ENCODE measurements at regions not wholly inside any gene's neighbourhood (a gene's known extent, or its start where the extent isn't known, plus 50 kb on each side); places are given as distances from the start of the nearest gene placed in this dataset.

DNA sequence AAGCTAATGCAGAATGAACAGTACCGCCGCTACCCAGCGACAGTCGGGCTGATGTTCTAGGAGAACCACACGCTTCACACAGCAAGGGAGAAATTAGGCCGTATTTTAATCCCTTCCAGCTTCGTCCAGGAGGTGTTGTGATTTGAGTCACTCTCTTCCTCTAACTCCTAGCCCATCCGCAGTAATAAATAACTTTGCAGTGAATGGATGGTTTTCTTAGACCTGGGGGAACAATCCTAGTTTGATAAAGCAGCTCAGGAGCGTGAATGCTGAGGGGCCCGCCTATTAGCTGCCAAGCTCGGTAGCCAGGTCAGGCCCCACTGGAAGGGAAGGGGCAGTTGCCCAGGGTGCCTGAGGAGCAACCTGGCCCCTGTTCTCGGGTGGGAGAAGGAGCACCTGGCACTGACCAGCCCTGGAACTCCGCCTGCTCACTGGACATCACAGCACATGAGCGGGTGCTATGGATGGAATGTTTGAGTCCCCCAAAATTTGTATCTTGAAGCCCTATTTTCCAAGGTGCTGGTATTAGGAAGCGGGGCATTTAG lies 146.0 kb upstream of the AFDN start:
- Histone ChIP-seq H3K27ac (no peak overlapping the region), H3K4me3 (no peak overlapping the region)
- no peak for DNase-seq (ENCODE audit: low spot score)
- TF ChIP-seq CTCF (IDR thresholded peaks at IDR 0.05): no peak

DNA sequence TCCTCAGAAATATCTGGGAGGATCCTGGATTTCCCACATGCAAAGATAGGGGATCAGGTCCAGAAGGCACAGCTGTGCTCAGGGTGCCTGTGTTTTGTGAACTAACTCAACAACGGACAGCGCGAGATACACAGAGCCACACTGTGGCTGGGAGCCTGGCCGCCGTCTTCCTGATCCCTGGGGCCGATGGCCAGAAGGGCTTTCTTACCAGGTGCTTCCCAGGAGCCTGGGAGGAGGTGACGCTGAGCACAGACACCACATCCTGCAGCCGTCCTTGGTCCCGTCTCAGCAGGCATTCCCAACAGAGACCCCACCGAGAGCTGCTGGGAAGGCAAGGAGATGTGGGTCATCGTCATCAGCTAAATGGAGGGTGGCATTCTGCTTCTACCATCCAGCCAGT lies 144.6 kb upstream of the AFDN start:
- DNase-seq (ENCODE audit: low spot score): no peak
- TF ChIP-seq CTCF (IDR thresholded peaks at IDR 0.05): no peak
- no peak overlapping the region for H3K4me3 ChIP-seq

GRCh38 chr6:167682546-167683027 lies 144.1 kb upstream of the AFDN start:
- no peak for DNase-seq (ENCODE audit: low spot score)
- Histone ChIP-seq H3K4me3 (no peak overlapping the region), H3K27ac (peak overlapping the region in 1 of 2 donors; percentile 52)
- no peak for TF ChIP-seq CTCF (IDR thresholded peaks at IDR 0.05)

More for the DNA sequence above, 144.6 kb upstream of the AFDN start:
- peak overlapping the region in 1 of 2 donors; percentile 26 for H3K27ac ChIP-seq

DNA sequence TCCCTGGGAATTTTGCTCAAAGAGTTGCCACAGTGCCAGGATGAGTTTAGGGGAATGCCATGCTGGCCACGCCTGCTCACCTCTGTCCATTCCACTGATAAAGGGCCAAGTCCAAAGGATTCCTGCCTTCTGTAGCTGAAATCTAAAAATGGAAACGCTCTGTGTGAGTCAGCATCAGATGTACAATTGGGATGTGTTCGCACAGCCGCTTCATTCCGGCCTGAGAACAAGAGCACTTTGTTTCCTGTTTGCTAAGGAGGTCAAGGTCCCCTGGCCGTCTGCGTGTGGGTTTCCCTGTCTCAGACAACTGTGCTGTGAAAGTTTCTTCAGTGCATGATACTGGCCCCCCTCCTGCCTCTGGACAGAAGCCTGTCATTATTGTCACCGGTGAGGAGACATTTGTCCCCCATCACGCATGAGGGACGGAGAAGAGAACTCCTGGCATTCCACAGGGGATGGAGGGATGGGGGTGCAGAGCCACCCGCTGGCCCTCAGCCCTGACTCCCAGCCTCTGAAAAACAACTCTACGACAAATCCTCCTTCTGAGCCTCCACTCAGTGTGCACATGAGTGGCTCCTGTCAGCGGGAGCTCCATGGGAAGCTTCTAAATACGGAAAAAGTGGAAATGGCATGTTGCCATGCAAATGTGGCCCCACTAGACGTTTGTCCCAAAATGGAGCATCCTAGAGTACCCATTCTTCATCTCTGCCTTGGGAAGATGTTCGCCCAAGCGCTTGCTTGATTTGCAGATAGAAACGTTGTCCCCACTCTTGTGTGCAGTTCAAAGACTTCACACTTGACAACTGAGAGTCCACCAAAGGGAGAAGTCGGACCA lies 143.5 kb upstream of the AFDN start:
- H3K4me3 ChIP-seq: no peak overlapping the region
- H3K27ac ChIP-seq: peak overlapping the region in 1 of 2 donors; percentile 52
- DNase-seq (ENCODE audit: low spot score): no peak
- TF ChIP-seq CTCF (IDR thresholded peaks at IDR 0.05): no peak

- no peak overlapping the region for H3K4me3 ChIP-seq
- no peak for DNase-seq (ENCODE audit: low spot score)
- TF ChIP-seq CTCF (IDR thresholded peaks at IDR 0.05): no peak
- H3K27ac ChIP-seq: no peak overlapping the region
These were observed 142.2 kb upstream of the AFDN start for GRCh38 chr6:167684276-167685104.

- DNase-seq (ENCODE audit: low spot score): no peak
- no peak for TF ChIP-seq CTCF (IDR thresholded peaks at IDR 0.05)
- no peak overlapping the region for H3K27ac ChIP-seq
- no peak overlapping the region for H3K4me3 ChIP-seq
These were observed 141.1 kb upstream of the AFDN start for GRCh38 chr6:167685654-167686053.

Measured in coronary artery (tissue), 2 donors.